GM18907 (cell line): ENCODE measurements at regions not wholly inside any gene's neighbourhood (a gene's known extent, or its start where the extent isn't known, plus 50 kb on each side); places are given as distances from the start of the nearest gene placed in this dataset.

Source experiments
- ATAC-seq: cut with Tn5 transposase; IDR thresholded peaks from one replicate; pipeline ENCODE4 v1.9.1; 2021; ENCODE audit warnings: mild to moderate bottlenecking, moderate library complexity; ENCODE audit not compliant: unreplicated experiment

GRCh38 chr3:82054849-82055248, 293.4 kb upstream of the GBE1 start:
- ATAC-seq = no peak

- ATAC-seq = no peak
Measured at GRCh38 chr3:82053236-82053635, 291.8 kb upstream of the GBE1 start.

- ATAC-seq = no peak
Measured at GRCh38 chr3:82050382-82050781, 288.9 kb upstream of the GBE1 start.

GRCh38 chr3:82048711-82049110, 287.3 kb upstream of the GBE1 start:
- no peak for ATAC-seq

GRCh38 chr3:82044930-82045705, 283.7 kb upstream of the GBE1 start:
- no peak for ATAC-seq

GRCh38 chr3:82038556-82038955, 277.1 kb upstream of the GBE1 start:
- no peak for ATAC-seq

- ATAC-seq = no peak
Measured at GRCh38 chr3:82033186-82033585, 271.7 kb upstream of the GBE1 start.

- no peak for ATAC-seq
Measured at GRCh38 chr3:82031596-82031995, 270.2 kb upstream of the GBE1 start.

- ATAC-seq = no peak
Measured at GRCh38 chr3:82030916-82031315, 269.5 kb upstream of the GBE1 start.

- ATAC-seq = no peak
Measured at GRCh38 chr3:82022836-82023235, 261.4 kb upstream of the GBE1 start.

GRCh38 chr3:82020282-82020681, 258.8 kb upstream of the GBE1 start:
- ATAC-seq = no peak

GRCh38 chr3:82015241-82015640, 253.8 kb upstream of the GBE1 start:
- ATAC-seq = no peak

GRCh38 chr3:82012775-82013174, 251.3 kb upstream of the GBE1 start:
- ATAC-seq = no peak

- no peak for ATAC-seq
Measured at GRCh38 chr3:82011336-82011735, 249.9 kb upstream of the GBE1 start.

GRCh38 chr3:82005266-82005665, 243.8 kb upstream of the GBE1 start:
- no peak for ATAC-seq

GRCh38 chr3:82004266-82004665, 242.8 kb upstream of the GBE1 start:
- no peak for ATAC-seq

- no peak for ATAC-seq
Measured at GRCh38 chr3:82002986-82003642, 241.7 kb upstream of the GBE1 start.

- ATAC-seq = no peak
Measured at GRCh38 chr3:82002491-82002890, 241.0 kb upstream of the GBE1 start.

GRCh38 chr3:82001276-82001923, 240.0 kb upstream of the GBE1 start:
- no peak for ATAC-seq

- ATAC-seq = no peak
Measured at GRCh38 chr3:82000773-82001172, 239.3 kb upstream of the GBE1 start.

GRCh38 chr3:82000350-82000749, 238.9 kb upstream of the GBE1 start:
- ATAC-seq = no peak

GRCh38 chr3:81998907-81999306, 237.5 kb upstream of the GBE1 start:
- no peak for ATAC-seq
